Mesendoderm (in vitro differentiated cells): ENCODE measurements at regions not wholly inside any gene's neighbourhood (a gene's known extent, or its start where the extent isn't known, plus 50 kb on each side); places are given as distances from the start of the nearest gene placed in this dataset.
A peak's percentile ranks its signal among the peaks of the same experiment; 100 is the strongest.

Experiments used
- DNase-seq: peaks from one replicate; pipeline ENCODE4 v3.0.0; 2013
- H2AK5ac ChIP-seq: 2 replicates; pipeline ENCODE4 v1.6.1; 2013; ENCODE audit warnings: low read length, inconsistent platforms
- H2BK120ac ChIP-seq: 2 replicates; pipeline ENCODE4 v1.6.1; 2013; ENCODE audit warnings: low read depth, mild to moderate bottlenecking, low read length, moderate library complexity, mixed read lengths
- H2BK15ac ChIP-seq: replicated peaks from 2 replicates; pipeline ENCODE4 v1.6.1; 2013; ENCODE audit warnings: low read depth, mild to moderate bottlenecking, moderate library complexity
- H2BK5ac ChIP-seq: 2 replicates; pipeline ENCODE4 v1.6.1; 2013; ENCODE audit warnings: low read length, inconsistent platforms
- H3K18ac ChIP-seq: 2 replicates; pipeline ENCODE4 v1.6.1; 2013; ENCODE audit warnings: mild to moderate bottlenecking, low read length, mixed read lengths
- H3K23ac ChIP-seq: one replicate; pipeline ENCODE4 v1.6.1; 2013; ENCODE audit warnings: low read length
- H3K27ac ChIP-seq: 2 replicates; pipeline ENCODE4 v1.5.1; 2013; ENCODE audit warnings: low read depth, mild to moderate bottlenecking, inconsistent platforms, low read length, moderate library complexity
- H3K27me3 ChIP-seq: 2 replicates; pipeline ENCODE4 v1.6.1; 2013; ENCODE audit warnings: low read length, control low read depth, mild to moderate bottlenecking, inconsistent platforms; ENCODE audit not compliant: insufficient read depth, poor library complexity
- H3K36me3 ChIP-seq: 2 replicates; pipeline ENCODE4 v1.6.1; 2013; ENCODE audit warnings: low read length, inconsistent platforms; ENCODE audit not compliant: control insufficient read depth, insufficient read depth
- H3K4ac ChIP-seq: one replicate; pipeline ENCODE4 v1.6.1; 2013; ENCODE audit warnings: low read depth, mild to moderate bottlenecking, low read length, moderate library complexity
- H3K4me1 ChIP-seq: 2 replicates; pipeline ENCODE4 v1.6.1; 2013; ENCODE audit warnings: low read depth, low read length, inconsistent platforms; ENCODE audit not compliant: control insufficient read depth
- H3K4me2 ChIP-seq: 2 replicates; pipeline ENCODE4 v1.6.1; 2013; ENCODE audit warnings: low read length
- H3K4me3 ChIP-seq: 2 replicates; pipeline ENCODE4 v1.5.1; 2013; ENCODE audit warnings: mild to moderate bottlenecking, low read length
- H3K56ac ChIP-seq: one replicate; pipeline ENCODE4 v1.6.1; 2013; ENCODE audit warnings: low read length
- H3K79me1 ChIP-seq: 2 replicates; pipeline ENCODE4 v1.6.1; 2013; ENCODE audit warnings: low read length, inconsistent platforms
- H3K79me2 ChIP-seq: 2 replicates; pipeline ENCODE4 v1.6.1; 2013; ENCODE audit warnings: mild to moderate bottlenecking, low read length; ENCODE audit not compliant: control insufficient read depth, insufficient read depth
- H3K9ac ChIP-seq: 2 replicates; pipeline ENCODE4 v1.6.1; 2013; ENCODE audit warnings: low read length, inconsistent platforms
- H4K5ac ChIP-seq: one replicate; pipeline ENCODE4 v1.6.1; 2013; ENCODE audit warnings: low read length
- H4K8ac ChIP-seq: one replicate; pipeline ENCODE4 v1.6.1; 2013; ENCODE audit warnings: low read depth, mild to moderate bottlenecking, control low read depth, low read length, moderate library complexity
- WGBS: extraction: QIAGEN DNeasy Blood & Tissue Kit; methylation state at CpG from one replicate; pipeline ENCODE4 v1.1.7; 2013; ENCODE audit warnings: low lambda C conversion rate, missing lambda C conversion rate; ENCODE audit not compliant: insufficient coverage; ENCODE audit errors: extremely low coverage; 5-methylcytosine and 5-hydroxymethylcytosine counted together

DNA sequence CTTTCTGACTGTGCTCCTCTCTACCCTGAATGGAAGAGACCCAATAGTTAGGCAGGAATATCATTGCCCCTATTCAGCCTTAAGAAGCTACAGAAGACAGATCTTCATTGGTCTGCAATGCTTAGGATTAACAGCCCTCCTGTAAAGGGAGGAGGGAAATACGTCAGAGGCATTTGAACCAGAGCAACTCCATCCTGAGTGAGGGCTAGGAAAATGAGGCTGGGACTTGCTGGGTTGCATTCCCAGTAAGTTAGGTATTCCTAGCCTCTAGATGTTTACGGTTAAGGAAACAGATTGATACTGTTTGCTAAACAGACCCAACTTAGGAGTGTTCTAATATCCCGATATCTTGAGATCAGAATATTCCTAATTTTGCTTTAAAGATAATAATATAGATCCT lies 63.5 kb downstream of the PCDH18 start:
- Histone ChIP-seq H2BK120ac (no peak overlapping the region), H3K4me3 (no peak overlapping the region), H3K4ac (peak overlapping the region; percentile 16), H3K4me2 (no peak overlapping the region), H2BK5ac (no peak overlapping the region), H4K8ac (no peak overlapping the region), H3K27me3 (no peaks in the 10 kb centered on the region), H3K9ac (no peak overlapping the region), H3K36me3 (no peaks in the 10 kb centered on the region), H3K4me1 (no peaks in the 10 kb centered on the region), H3K27ac (no peak overlapping the region), H3K79me1 (no peaks in the 10 kb centered on the region), H3K23ac (no peak overlapping the region), H3K79me2 (no peaks in the 10 kb centered on the region), H2BK15ac (no peak overlapping the region), H4K5ac (no peak overlapping the region), H2AK5ac (no peak overlapping the region), H3K56ac (no peak overlapping the region), H3K18ac (no peak overlapping the region)
- no peak for DNase-seq
- no CpG with 5 or more reads among the region's 3 CpGs for WGBS

DNA sequence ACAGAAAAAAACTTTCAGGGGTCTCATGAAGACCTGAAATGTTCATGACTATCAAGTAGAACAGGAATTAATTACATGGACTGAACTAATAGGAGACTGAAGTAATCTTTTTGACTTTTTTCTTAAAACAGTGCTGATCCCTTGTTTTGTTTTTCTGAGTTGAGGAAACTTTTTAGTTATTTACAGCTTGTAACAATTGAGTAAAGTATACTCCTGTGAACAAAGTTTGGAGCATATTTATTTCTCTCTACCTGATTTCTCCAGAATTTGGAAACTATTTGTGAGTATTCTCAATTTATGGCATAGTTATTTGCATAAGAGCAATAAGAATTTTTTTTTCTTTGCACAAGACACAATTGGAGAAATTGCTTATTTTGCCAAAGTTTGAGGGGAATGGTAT lies 64.8 kb downstream of the PCDH18 start:
- peak; percentile 36 for DNase-seq
- no peak overlapping the region for H3K23ac ChIP-seq
- no peak overlapping the region for H4K5ac ChIP-seq
- H3K18ac ChIP-seq, result no peak overlapping the region
- no peak overlapping the region for H2AK5ac ChIP-seq
- H3K4me1 ChIP-seq, result no peaks in the 10 kb centered on the region
- H3K4ac ChIP-seq, result no peak overlapping the region
- H3K27ac ChIP-seq, result no peak overlapping the region
- no peaks in the 10 kb centered on the region for H3K27me3 ChIP-seq
- no peak overlapping the region for H3K4me3 ChIP-seq
- no peak overlapping the region for H3K9ac ChIP-seq
- H3K36me3 ChIP-seq, result no peaks in the 10 kb centered on the region
- no peaks in the 10 kb centered on the region for H3K79me2 ChIP-seq
- no peaks in the 10 kb centered on the region for H3K79me1 ChIP-seq
- H3K56ac ChIP-seq, result no peak overlapping the region
- no peak overlapping the region for H2BK15ac ChIP-seq
- H3K4me2 ChIP-seq, result no peak overlapping the region
- no peak overlapping the region for H4K8ac ChIP-seq
- H2BK120ac ChIP-seq, result no peak overlapping the region
- H2BK5ac ChIP-seq, result no peak overlapping the region

DNA sequence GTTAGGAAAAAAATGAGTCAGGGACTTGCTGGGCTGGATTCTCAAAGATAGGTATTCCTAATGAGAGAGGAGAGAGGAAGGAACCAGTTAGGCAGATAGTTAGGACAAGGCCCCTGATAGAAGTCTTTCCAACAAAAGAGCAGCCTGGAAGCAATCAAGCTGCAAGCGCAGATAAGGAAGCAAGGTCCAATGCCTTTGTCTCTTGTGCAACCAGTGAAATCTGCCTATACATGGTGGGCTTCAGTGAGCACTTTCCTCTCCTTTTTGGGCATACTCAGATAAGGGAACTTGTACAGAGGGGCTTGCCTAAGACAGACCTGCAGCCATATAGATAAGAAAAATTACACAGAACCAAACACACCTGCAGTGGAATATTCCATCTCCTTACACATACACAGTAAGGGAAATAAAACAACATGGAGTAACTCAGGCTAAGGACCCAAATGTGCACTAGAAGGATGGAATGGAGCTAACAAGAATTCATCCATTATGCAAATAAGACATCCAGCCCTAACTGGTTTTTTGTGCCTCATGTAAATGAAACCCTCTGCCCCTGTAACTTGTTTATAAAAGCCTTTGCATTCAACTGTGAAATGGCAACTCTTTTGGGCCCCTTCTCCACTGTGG lies 68.8 kb downstream of the PCDH18 start:
- no CpG with 5 or more reads among the region's 1 CpG for WGBS
- Histone ChIP-seq H2AK5ac (no peak overlapping the region), H3K4ac (no peak overlapping the region), H4K5ac (no peak overlapping the region), H3K27ac (no peak overlapping the region), H2BK5ac (no peak overlapping the region), H2BK120ac (no peak overlapping the region), H3K27me3 (no peaks in the 10 kb centered on the region), H3K79me1 (no peaks in the 10 kb centered on the region), H3K18ac (no peak overlapping the region), H3K23ac (no peak overlapping the region), H3K4me1 (no peaks in the 10 kb centered on the region), H3K36me3 (no peaks in the 10 kb centered on the region), H2BK15ac (no peak overlapping the region), H4K8ac (no peak overlapping the region), H3K56ac (no peak overlapping the region), H3K79me2 (no peaks in the 10 kb centered on the region), H3K4me3 (no peak overlapping the region), H3K4me2 (no peak overlapping the region), H3K9ac (no peak overlapping the region)
- no peak for DNase-seq

- Histone ChIP-seq H4K5ac (no peak overlapping the region), H3K36me3 (no peaks in the 10 kb centered on the region), H3K4me2 (no peak overlapping the region), H2AK5ac (no peak overlapping the region), H2BK15ac (no peak overlapping the region), H3K56ac (no peak overlapping the region), H3K9ac (no peak overlapping the region), H3K4me3 (no peak overlapping the region), H3K4ac (no peak overlapping the region), H4K8ac (no peak overlapping the region), H3K27ac (no peak overlapping the region), H3K79me2 (no peaks in the 10 kb centered on the region), H3K79me1 (no peaks in the 10 kb centered on the region), H3K4me1 (no peaks in the 10 kb centered on the region), H2BK120ac (no peak overlapping the region), H3K27me3 (no peaks in the 10 kb centered on the region), H3K23ac (no peak overlapping the region), H3K18ac (no peak overlapping the region), H2BK5ac (no peak overlapping the region)
- no CpG with 5 or more reads among the region's 5 CpGs for WGBS
- DNase-seq, result no peak
Measured at GRCh38 chr4:137455647-137456321, 76.5 kb downstream of the PCDH18 start.

- Histone ChIP-seq H2BK5ac (no peak overlapping the region), H3K23ac (no peak overlapping the region), H3K36me3 (no peaks in the 10 kb centered on the region), H2BK15ac (no peak overlapping the region), H3K4ac (no peak overlapping the region), H2BK120ac (no peak overlapping the region), H3K79me2 (no peaks in the 10 kb centered on the region), H3K27me3 (no peaks in the 10 kb centered on the region), H4K8ac (no peak overlapping the region), H3K4me2 (no peak overlapping the region), H2AK5ac (no peak overlapping the region), H3K79me1 (no peaks in the 10 kb centered on the region), H3K56ac (no peak overlapping the region), H3K4me1 (no peaks in the 10 kb centered on the region), H3K9ac (no peak overlapping the region), H3K27ac (no peak overlapping the region), H3K18ac (no peak overlapping the region), H3K4me3 (no peak overlapping the region), H4K5ac (no peak overlapping the region)
- peak; percentile 72 for DNase-seq
Measured at GRCh38 chr4:137454767-137455166, 77.5 kb downstream of the PCDH18 start.

- no peak overlapping the region for H2AK5ac ChIP-seq
- no peaks in the 10 kb centered on the region for H3K79me2 ChIP-seq
- no peak for DNase-seq
- H3K18ac ChIP-seq, result no peak overlapping the region
- no peak overlapping the region for H4K8ac ChIP-seq
- H2BK5ac ChIP-seq, result no peak overlapping the region
- no peak overlapping the region for H3K4ac ChIP-seq
- H3K56ac ChIP-seq, result no peak overlapping the region
- no peak overlapping the region for H3K23ac ChIP-seq
- H2BK15ac ChIP-seq, result no peak overlapping the region
- no peak overlapping the region for H3K9ac ChIP-seq
- no peak overlapping the region for H3K4me3 ChIP-seq
- no CpG with 5 or more reads among the region's 1 CpG for WGBS
- no peaks in the 10 kb centered on the region for H3K79me1 ChIP-seq
- no peak overlapping the region for H3K27ac ChIP-seq
- H3K4me2 ChIP-seq, result no peak overlapping the region
- H3K36me3 ChIP-seq, result no peaks in the 10 kb centered on the region
- H3K27me3 ChIP-seq, result no peaks in the 10 kb centered on the region
- H4K5ac ChIP-seq, result no peak overlapping the region
- no peak overlapping the region for H2BK120ac ChIP-seq
- H3K4me1 ChIP-seq, result no peaks in the 10 kb centered on the region
Measured at GRCh38 chr4:137452799-137453198, 79.5 kb downstream of the PCDH18 start.
